Astrocyte (in vitro differentiated cells and primary cell): ENCODE measurements at regions not wholly inside any gene's neighbourhood (a gene's known extent, or its start where the extent isn't known, plus 50 kb on each side); places are given as distances from the start of the nearest gene placed in this dataset.

Source experiments
- DNase-seq: peaks from one replicate; pipeline ENCODE4 v3.0.0-alpha.2; 2010; ENCODE audit warnings: low read depth
- FAIRE-seq: peaks from 2 replicates; lab custom pipeline; 2011; peaks lifted over from hg19 to GRCh38; lab: Jason Lieb, UNC
- H2AFZ ChIP-seq: 2 replicates; pipeline ENCODE4 v1.6.0; 2012; ENCODE audit warnings: low read depth, low read length, inconsistent platforms
- H3K27ac ChIP-seq: 2 replicates; pipeline ENCODE4 v1.5.1; 2011; ENCODE audit warnings: low read depth, low read length, inconsistent platforms
- H3K27me3 ChIP-seq: 2 replicates; pipeline ENCODE4 v1.6.0; 2011; ENCODE audit warnings: low read length, inconsistent platforms; ENCODE audit not compliant: insufficient read depth
- H3K36me3 ChIP-seq: 2 replicates; pipeline ENCODE4 v1.5.1; 2011; ENCODE audit warnings: low read length, inconsistent platforms; ENCODE audit not compliant: insufficient read depth
- H3K4me1 ChIP-seq: 2 replicates; pipeline ENCODE4 v1.5.1; 2011; ENCODE audit warnings: low read length, inconsistent platforms; ENCODE audit not compliant: insufficient read depth
- H3K4me2 ChIP-seq: 2 replicates; pipeline ENCODE4 v1.6.0; 2012; ENCODE audit warnings: low read length, inconsistent platforms
- H3K4me3 ChIP-seq: 2 replicates; pipeline ENCODE4 v1.5.1; 2011; ENCODE audit warnings: low read depth, mild to moderate bottlenecking, low read length, inconsistent platforms; ENCODE audit not compliant: insufficient read depth
- H3K79me2 ChIP-seq: 2 replicates; pipeline ENCODE4 v1.6.0; 2012; ENCODE audit warnings: mild to moderate bottlenecking, low read length, inconsistent platforms; ENCODE audit not compliant: insufficient read depth
- H3K9ac ChIP-seq: 2 replicates; pipeline ENCODE4 v1.6.0; 2012; ENCODE audit warnings: mild to moderate bottlenecking, low read length, inconsistent platforms
- H3K9me3 ChIP-seq: 2 replicates; pipeline ENCODE4 v1.5.1; 2012; ENCODE audit warnings: low read depth, mild to moderate bottlenecking, low read length, inconsistent platforms; ENCODE audit not compliant: insufficient read depth
- H4K20me1 ChIP-seq: 2 replicates; pipeline ENCODE4 v1.6.0; 2012; ENCODE audit warnings: low read length, inconsistent platforms; ENCODE audit not compliant: insufficient read depth
- H3K27ac Mint-ChIP-seq: one replicate; pipeline ENCODE4 v1.8.0; 2021; ENCODE audit warnings: mild to moderate bottlenecking, mixed read lengths; ENCODE audit not compliant: unreplicated experiment
- H3K27me3 Mint-ChIP-seq: one replicate; pipeline ENCODE4 v1.8.0; 2021; ENCODE audit warnings: low read depth, mixed read lengths; ENCODE audit not compliant: unreplicated experiment
- H3K36me3 Mint-ChIP-seq: one replicate; pipeline ENCODE4 v1.8.0; 2021; ENCODE audit warnings: low read depth, mixed read lengths; ENCODE audit not compliant: unreplicated experiment
- H3K4me1 Mint-ChIP-seq: one replicate; pipeline ENCODE4 v1.8.0; 2021; ENCODE audit warnings: low read depth, mixed read lengths; ENCODE audit not compliant: unreplicated experiment
- H3K4me3 Mint-ChIP-seq: one replicate; pipeline ENCODE4 v1.8.0; 2021; ENCODE audit warnings: mild to moderate bottlenecking, moderate library complexity, mixed read lengths; ENCODE audit not compliant: unreplicated experiment
- H3K9me3 Mint-ChIP-seq: one replicate; pipeline ENCODE4 v1.8.0; 2021; ENCODE audit warnings: mild to moderate bottlenecking, mixed read lengths; ENCODE audit not compliant: unreplicated experiment
- EZH2 ChIP-seq: IDR thresholded peaks from 2 replicates; pipeline ENCODE4 v1.6.1; 2012; ENCODE audit warnings: mild to moderate bottlenecking, low read length, inconsistent platforms; ENCODE audit not compliant: insufficient read depth
- TF ChIP-seq, protein P1 (sequence below): IDR thresholded peaks from 2 replicates; pipeline ENCODE4 v1.5.1; 2011; ENCODE audit warnings: low read depth, mild to moderate bottlenecking, inconsistent platforms, low read length, moderate library complexity; ENCODE audit not compliant: insufficient read depth

- no peak overlapping the region for H3K27ac ChIP-seq
- no peak overlapping the region for H3K9ac ChIP-seq
- no peak for DNase-seq
- Mint-ChIP-seq H3K4me1 (peaks cover 16% of the 10 kb centered on the region), H3K27ac (no peak overlapping the region), H3K9me3 (no peaks in the 10 kb centered on the region), H3K4me3 (no peak overlapping the region), H3K27me3 (peaks cover 2% of the 10 kb centered on the region), H3K36me3 (no peaks in the 10 kb centered on the region)
- FAIRE-seq = peak; percentile 58
- H3K4me3 ChIP-seq = no peak overlapping the region
- TF ChIP-seq, protein P1, sequence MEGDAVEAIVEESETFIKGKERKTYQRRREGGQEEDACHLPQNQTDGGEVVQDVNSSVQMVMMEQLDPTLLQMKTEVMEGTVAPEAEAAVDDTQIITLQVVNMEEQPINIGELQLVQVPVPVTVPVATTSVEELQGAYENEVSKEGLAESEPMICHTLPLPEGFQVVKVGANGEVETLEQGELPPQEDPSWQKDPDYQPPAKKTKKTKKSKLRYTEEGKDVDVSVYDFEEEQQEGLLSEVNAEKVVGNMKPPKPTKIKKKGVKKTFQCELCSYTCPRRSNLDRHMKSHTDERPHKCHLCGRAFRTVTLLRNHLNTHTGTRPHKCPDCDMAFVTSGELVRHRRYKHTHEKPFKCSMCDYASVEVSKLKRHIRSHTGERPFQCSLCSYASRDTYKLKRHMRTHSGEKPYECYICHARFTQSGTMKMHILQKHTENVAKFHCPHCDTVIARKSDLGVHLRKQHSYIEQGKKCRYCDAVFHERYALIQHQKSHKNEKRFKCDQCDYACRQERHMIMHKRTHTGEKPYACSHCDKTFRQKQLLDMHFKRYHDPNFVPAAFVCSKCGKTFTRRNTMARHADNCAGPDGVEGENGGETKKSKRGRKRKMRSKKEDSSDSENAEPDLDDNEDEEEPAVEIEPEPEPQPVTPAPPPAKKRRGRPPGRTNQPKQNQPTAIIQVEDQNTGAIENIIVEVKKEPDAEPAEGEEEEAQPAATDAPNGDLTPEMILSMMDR = no peak
- TF ChIP-seq EZH2 = no peak
- H3K9me3 ChIP-seq = no peaks in the 10 kb centered on the region
- H3K4me2 ChIP-seq = no peak overlapping the region
- no peaks in the 10 kb centered on the region for H4K20me1 ChIP-seq
- H3K27me3 ChIP-seq = no peaks in the 10 kb centered on the region
- H2AFZ ChIP-seq = no peak overlapping the region
- H3K36me3 ChIP-seq = no peaks in the 10 kb centered on the region
- H3K4me1 ChIP-seq = no peaks in the 10 kb centered on the region
- no peaks in the 10 kb centered on the region for H3K79me2 ChIP-seq
These were observed 340.0 kb downstream of the CCDC85A start for GRCh38 chr2:56523816-56524215.

DNA sequence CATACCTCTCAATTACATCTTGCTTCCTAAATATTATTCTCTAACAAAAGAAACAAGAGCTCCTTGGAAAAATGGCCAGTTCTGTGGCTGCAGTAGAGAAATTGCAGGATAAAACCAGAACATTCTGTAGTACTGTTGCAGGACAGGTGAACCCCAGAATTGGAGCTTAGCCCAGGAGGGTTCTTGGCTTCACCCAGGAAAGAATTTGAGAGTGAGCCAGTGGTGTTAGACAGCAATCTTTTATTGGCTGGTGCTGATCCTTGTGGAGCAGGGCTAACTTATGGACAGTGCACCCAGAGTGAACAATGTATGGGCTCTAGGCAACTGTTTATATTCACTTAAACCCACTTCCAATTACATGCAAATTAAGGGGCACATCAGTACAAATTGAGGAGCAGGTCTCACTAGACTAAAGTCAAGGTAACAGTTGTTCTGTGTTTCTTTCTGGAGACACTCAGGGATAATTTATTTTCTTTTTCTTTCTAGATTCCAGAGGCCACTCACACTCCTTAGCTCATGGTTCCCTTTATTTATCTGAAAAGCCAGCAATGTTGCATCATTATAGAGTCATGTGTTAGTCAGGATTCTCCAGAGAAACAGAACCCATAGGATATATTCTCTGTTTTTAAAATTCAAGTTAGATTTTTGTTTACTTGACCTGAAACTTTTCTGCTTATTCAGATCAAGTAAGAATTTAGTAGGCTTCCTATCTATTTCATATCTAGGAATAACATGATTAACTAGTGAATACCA lies 348.1 kb downstream of the CCDC85A start:
- H3K9me3 ChIP-seq = no peaks in the 10 kb centered on the region
- Mint-ChIP-seq H3K4me3 (no peak overlapping the region), H3K9me3 (no peaks in the 10 kb centered on the region), H3K27ac (peak overlapping the region; percentile 56), H3K36me3 (no peaks in the 10 kb centered on the region), H3K4me1 (peaks cover 23% of the 10 kb centered on the region), H3K27me3 (peaks cover 2% of the 10 kb centered on the region)
- no peaks in the 10 kb centered on the region for H3K79me2 ChIP-seq
- H2AFZ ChIP-seq = no peak overlapping the region
- FAIRE-seq (no peak), DNase-seq (peak; percentile 28)
- no peak overlapping the region for H3K9ac ChIP-seq
- no peaks in the 10 kb centered on the region for H4K20me1 ChIP-seq
- no peak overlapping the region for H3K4me2 ChIP-seq
- H3K27me3 ChIP-seq = no peaks in the 10 kb centered on the region
- no peak overlapping the region for H3K4me3 ChIP-seq
- H3K4me1 ChIP-seq = no peaks in the 10 kb centered on the region
- H3K27ac ChIP-seq = no peak overlapping the region
- H3K36me3 ChIP-seq = no peaks in the 10 kb centered on the region
- TF ChIP-seq, protein P1 = no peak

- H2AFZ ChIP-seq = peak overlapping the region; percentile 8
These were observed 350.5 kb downstream of the CCDC85A start for GRCh38 chr2:56534321-56534720.

More at GRCh38 chr2:56534321-56534720, 350.5 kb downstream of the CCDC85A start:
- no peak overlapping the region for H3K4me3 Mint-ChIP-seq
- H3K36me3 ChIP-seq = no peaks in the 10 kb centered on the region
- no peaks in the 10 kb centered on the region for H3K79me2 ChIP-seq
- TF ChIP-seq, protein P1 = no peak
- TF ChIP-seq EZH2 = no peak
- peaks cover 23% of the 10 kb centered on the region for H3K4me1 Mint-ChIP-seq
- no peaks in the 10 kb centered on the region for H4K20me1 ChIP-seq
- no peak for FAIRE-seq
- H3K36me3 Mint-ChIP-seq = no peaks in the 10 kb centered on the region
- no peak overlapping the region for H3K4me3 ChIP-seq
- no peaks in the 10 kb centered on the region for H3K9me3 ChIP-seq
- H3K27ac ChIP-seq = no peak overlapping the region
- no peak overlapping the region for H3K4me2 ChIP-seq
- H3K27ac Mint-ChIP-seq = peak overlapping the region; percentile 83
- no peaks in the 10 kb centered on the region for H3K4me1 ChIP-seq
- DNase-seq = peak; percentile 76
- H3K9ac ChIP-seq = no peak overlapping the region
- no peaks in the 10 kb centered on the region for H3K27me3 ChIP-seq
- H3K9me3 Mint-ChIP-seq = peaks cover 2% of the 10 kb centered on the region
- H3K27me3 Mint-ChIP-seq = no peaks in the 10 kb centered on the region
